NCI-H128 (cell line): ENCODE measurements at regions not wholly inside any gene's neighbourhood (a gene's known extent, or its start where the extent isn't known, plus 50 kb on each side); places are given as distances from the start of the nearest gene placed in this dataset.
"Not testable (repeated sequence)": the region's sequence is repeated elsewhere in the genome, so short reads cannot be mapped to it uniquely, and the experiment has no call there.

Experiments used
- DNase-seq: peaks from one replicate; lab custom pipeline; 2025; ENCODE audit not compliant: unreplicated experiment; lab: John Stamatoyannopoulos, UW

GRCh38 chr16:7278636-7279035 is 54.0 kb upstream of the RBFOX1 start:
- DNase-seq: no peak

DNA sequence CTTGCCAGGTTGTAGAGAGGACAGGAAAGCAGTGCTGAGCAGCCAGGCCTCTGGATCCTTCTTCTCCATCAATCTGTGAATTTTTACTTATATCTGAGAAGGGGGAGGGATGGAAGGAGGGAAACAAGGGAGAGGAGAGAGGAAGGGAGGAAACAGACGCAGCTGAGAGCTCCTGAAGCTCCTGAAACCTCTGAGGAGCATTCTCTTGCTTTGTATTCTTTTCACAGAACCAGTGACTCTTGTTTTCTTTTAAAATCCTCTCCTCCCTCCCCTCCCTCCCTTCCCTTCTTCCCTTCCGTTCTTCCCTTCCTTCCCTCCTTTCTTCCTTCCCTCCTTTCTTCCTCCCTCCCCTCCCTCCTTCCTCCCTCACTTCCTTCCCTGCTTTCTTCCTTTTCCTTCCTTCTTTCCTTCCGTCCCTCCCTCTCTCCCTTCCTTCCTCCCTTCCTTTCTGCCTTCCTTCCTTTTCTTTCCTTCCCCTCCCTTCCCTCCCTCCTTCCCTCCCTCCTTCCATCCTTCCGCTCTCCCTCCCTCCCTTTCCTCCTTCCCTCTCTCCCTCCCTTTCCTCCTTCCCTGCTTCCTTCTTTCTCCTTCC is 60.0 kb upstream of the RBFOX1 start:
- no peak for DNase-seq

GRCh38 chr16:7271486-7271885 is 61.2 kb upstream of the RBFOX1 start:
- DNase-seq: no peak

- DNase-seq: no peak
Observed at GRCh38 chr16:7270823-7271222, 61.8 kb upstream of the RBFOX1 start.

DNA sequence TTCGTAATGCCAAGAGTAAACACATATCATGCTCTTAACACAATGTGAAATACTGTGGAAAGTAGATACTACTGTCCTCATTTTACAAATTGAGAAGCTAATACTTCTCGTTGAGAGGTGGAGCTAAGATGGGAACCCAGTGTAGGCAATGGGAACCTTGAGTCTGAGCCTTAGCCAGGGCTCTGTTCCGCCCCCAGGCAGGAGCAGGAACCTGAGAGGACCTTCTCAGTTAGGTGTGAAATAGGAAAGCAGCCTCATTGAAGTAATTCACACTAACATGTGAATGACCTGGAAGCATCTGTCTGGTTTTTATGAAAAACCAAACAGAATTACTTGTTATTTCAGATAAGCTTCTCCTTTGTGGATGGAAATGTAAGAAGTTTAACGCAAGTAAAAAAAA is 62.6 kb upstream of the RBFOX1 start:
- no peak for DNase-seq

- DNase-seq: no peak
Observed at GRCh38 chr16:7268182-7268581, 64.5 kb upstream of the RBFOX1 start.

DNA sequence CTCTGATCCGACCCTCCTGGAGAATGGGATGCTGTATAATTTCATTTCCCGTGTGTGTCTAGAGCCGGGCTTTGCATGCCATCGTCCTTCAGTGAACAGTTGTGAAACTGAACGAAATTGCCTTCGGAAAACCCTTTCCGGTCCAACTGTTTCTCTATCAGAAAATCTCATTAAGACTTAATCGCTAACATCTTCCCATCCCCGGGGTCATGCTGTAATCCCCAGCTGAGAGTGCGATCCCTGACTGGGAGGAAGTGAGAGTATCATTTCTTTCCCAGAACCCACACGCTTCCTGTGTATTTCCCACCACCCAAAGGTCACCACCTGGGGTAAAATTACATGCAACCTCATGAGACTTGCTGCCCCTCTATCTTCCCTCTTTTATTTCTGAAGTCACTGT is 75.6 kb upstream of the RBFOX1 start:
- no peak for DNase-seq

DNA sequence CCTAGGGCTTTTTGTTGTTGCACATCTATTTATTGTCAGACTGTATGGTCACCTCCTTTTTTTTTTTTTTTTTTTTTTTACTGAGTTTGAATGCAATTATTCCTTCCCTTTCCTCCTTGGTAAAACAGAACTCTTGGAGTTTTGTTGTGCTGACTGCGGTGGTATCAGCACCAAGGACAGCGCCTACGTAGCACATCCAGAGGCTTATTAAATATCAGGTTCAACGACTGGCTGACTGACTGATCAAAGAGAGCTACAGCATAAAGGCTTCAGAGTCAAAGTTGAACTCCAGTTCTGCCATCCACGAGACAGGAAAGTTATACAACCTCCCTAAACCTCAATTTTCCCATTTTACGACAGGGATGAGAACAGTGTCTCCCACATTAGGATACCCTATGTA is 86.1 kb upstream of the RBFOX1 start:
- DNase-seq: no peak

DNA sequence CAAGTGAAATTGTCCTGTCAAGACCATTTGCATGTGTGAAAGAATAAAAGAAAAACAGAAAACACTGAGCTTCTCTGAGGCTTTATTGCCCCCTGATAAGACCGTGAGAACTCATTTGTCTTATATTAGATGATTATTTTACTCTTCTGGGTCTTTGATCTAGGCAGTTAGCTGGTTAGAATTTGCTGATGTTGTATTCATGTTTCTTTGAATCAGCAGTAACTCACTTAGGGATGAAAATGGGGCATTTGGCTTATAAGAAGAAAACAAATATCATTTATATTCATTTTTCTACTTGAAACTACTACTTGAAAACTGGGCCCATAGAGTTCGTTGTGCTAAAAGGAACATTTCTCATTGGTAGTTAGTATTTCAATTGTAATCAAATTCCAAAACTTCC is 93.1 kb upstream of the RBFOX1 start:
- DNase-seq: no peak

- DNase-seq: no peak
Observed at GRCh38 chr16:7236824-7237410, 95.7 kb upstream of the RBFOX1 start.

DNA sequence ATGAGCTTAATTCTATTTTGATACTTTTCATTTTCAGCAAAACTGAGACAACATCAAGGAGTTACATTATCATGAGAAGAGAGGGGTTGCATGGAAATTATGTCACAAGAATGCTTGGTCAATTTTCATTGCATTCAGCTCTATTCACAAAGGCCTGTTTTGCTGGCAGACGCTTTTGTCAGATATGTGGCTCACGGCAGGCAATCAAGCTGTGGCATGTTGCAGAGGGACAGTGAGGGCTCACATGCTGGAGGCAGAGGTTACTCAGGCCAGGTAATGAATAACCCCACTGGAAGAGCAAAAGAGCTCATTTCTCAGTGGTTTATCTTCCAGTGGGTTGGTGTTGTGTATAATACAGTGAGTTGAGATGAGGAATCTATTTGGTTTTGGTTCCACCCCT is 98.7 kb upstream of the RBFOX1 start:
- DNase-seq: no peak

GRCh38 chr16:7231762-7232161 is 100.9 kb upstream of the RBFOX1 start:
- no peak for DNase-seq

DNA sequence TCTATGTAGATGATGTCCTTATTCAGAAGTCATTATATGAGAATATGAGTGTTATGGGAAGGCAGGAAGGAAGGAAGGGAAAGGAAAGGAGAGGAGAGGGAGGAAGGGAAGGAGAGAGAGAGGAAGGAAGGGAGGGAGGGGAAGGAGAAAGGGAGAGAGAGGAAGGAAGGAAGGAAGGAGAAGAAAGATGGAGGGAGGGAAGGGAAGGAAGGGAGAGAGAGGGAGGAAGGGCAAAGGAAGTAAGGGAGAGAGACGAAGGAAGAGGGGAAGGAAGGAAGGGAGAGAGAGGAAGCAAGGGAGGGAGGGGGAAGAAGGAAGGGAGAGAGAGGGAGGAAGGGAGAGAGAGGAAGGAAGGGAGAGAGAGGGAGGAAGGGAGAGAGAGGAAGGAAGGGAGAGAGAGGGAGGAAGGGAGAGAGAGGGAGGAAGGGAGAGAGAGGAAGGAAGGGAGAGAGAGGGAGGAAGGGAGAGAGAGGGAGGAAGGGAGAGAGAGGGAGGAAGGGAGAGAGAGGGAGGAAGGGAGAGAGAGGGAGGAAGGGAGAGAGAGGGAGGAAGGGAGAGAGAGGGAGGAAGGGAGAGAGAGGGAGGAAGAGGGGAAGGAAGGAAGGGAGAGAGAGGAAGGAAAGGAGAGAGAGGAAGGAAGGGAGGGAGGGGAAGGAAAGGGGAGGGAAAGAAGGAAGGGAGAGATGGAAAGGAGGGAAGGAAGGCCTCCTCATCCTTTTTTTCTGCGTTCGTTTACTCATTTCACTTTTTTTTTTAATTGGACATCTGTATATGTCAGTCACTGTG is 103.0 kb upstream of the RBFOX1 start:
- not testable (repeated sequence) for DNase-seq

DNA sequence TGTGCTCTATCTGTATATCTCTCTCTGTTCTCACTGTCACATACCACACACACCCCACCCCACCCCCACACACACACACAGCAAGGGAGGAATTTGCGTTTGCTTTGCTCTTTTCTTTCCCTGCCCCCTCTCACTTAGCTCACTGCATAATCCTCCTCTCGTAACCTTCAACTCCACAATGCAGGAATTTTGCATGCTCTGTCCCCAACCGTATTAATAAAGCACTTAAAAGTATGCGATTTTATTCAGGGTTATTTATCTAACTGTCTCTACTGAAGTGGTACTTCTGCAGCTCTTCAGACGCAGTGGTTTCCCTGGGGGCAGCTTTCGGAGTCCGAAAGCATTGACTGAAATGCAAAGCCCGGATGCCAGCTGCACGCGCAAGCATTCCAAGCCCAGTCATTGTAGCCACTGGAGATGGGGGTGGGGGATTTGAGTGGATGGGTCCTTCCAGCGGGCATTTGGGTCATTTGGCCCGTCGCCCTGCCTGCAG is 105.4 kb upstream of the RBFOX1 start:
- no peak for DNase-seq

DNA sequence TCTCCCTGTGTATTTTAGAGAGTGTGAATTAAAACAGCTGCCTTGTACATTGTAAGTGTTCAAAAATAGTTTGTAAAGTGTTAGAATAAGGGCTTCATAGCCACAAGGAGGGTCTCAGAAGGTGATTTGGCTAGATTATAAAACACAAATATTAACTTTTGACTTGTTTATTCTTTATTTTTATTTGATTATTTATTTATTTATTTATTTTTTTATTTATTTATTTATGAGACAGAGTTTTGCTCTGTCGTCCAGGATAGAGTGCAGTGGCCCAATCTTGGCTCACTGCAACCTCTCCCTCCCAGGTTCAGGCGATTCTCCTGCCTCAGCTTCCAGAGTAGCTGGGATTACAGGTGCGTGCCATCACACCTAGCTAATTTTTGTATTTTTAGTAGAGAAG is 111.5 kb upstream of the RBFOX1 start:
- DNase-seq: no peak

GRCh38 chr16:7218936-7219335 is 113.7 kb upstream of the RBFOX1 start:
- DNase-seq: no peak

GRCh38 chr16:7217797-7218196 is 114.8 kb upstream of the RBFOX1 start:
- DNase-seq: no peak

- no peak for DNase-seq
Observed at GRCh38 chr16:7216719-7217118, 115.9 kb upstream of the RBFOX1 start.

DNA sequence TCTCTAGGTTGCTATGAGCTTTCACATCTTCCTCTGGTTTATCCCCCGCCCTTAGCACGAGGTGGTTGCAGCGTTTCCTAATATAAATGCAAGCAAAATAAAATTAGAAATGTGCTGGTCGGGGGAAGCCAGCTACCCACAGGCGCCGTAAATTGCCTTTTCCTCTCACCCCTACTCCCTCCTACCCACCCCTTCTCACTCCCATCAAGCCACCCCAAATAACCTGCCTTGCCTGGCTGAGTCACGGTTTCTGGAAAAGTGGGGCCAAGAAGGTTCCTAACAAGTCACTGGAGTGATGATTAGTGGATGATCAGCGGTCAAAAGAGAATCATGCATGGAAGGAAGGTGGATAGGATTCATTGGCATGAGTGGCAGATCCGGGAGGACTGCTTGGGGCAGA is 120.9 kb upstream of the RBFOX1 start:
- DNase-seq: no peak

- DNase-seq: no peak
Observed at GRCh38 chr16:7209598-7209997, 123.0 kb upstream of the RBFOX1 start.

DNA sequence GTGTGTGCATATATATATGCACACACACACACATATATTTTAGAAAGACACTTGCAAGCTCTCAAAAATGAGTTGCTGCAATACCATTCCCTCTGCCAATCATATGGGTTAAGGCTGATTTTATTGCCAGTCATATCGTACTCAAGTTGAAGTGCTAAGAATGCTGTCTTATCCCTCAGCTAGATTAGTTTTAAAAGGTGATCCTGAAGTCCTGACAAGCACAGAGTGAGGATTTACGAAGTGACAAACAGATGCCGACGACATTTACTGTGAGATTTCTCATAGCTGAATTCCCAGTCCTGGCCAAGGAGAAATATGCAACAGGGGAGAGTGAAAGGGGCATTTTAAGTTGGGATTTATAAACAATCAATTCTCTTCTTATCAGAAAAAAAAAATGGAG is 126.2 kb upstream of the RBFOX1 start:
- DNase-seq: no peak

DNA sequence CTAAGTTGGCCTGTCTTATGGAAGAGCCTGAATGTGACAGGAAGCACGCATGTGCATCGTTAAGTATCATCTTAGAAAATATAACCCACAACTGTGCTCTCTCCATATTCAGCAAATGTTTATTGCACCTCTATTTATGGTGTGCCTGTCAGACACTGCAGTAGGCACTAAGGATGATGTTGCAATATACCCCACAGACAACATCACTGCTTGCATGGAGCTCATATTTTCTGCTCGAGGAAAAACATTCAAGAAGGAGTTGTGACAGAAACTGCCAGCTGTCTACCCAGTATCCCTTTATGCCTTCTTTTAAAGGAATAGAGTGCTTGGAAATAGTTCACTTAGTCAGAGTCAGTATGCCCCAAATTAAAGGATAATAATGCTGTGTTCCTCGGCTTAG is 132.3 kb upstream of the RBFOX1 start:
- no peak for DNase-seq
